ENCODE measurements at regions not wholly inside any gene's neighbourhood (a gene's known extent, or its start where the extent isn't known, plus 50 kb on each side); places are given as distances from the start of the nearest gene placed in this dataset.

DNA sequence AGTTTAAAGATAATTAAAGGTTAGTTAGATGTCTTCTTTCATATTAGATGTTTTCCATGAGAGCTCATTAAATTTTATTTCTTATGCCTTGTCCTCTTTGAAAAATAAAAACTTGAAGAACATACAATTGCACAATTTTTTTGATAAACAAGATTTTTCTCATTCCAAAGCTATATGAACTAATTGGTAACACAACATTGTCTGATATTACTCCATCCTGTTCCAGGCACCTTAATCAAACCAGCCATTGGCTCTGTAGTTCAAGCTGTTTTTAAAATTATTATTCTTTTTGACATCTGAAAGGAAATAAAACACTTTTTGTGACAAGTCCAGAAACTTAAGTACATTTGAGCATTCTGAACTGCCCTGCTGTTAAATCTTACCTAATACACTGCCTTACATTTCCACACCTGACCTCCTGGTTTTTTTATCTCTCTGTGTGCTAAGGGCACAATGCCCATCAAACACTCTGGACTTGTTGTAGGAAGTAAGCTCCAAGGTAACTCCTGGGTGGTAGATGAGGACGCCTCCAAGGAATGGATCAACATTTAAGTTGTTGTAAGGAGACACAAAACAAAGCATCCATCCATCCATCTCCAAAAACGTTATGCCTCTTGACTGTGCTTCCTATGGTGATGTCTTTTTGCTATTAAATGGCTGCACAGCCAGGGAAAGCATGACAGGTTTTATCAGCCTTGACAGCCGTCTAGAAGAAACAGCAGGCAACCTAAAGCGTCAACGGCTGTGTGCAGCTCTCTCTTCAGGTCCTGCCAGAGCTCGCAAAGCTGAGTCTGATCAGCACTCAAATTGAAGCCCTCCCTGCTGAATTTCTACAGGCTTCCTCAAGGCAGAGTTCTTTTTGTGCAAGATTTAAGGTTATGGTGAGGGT, 449.9 kb upstream of the FLRT2 start:
- 43% methylated on average over 6 of the region's 6 CpGs for WGBS

DNA sequence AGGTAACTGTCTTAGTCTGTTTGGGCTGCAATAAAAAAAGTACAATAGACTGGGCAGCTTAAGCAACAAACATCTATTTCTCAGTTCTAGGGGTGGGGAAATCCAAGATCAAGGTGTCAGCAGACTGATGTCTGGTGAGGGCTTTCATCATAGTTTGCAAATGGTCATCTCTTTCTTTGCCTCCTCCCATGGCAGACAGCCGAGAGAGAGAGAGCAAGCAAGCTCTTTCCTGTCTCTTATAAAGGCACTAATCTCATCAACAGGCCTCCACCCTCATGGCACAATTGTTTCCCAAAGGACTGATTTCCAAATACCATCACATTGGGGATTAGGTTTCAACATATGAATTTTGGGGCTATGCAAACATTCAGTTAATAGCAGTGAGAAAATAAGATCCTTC, 445.6 kb upstream of the FLRT2 start:
- 87% methylated on average over 1 of the region's 1 CpG for WGBS
- TF ChIP-seq POLR2A (IDR thresholded peaks at IDR 0.05) = no peak
- TF ChIP-seq CTCF (IDR thresholded peaks at IDR 0.05) = no peak
- no peak for TF ChIP-seq POLR2AphosphoS5 (IDR thresholded peaks at IDR 0.05)
- no peak overlapping the region for H3K4me3 ChIP-seq

More for the DNA sequence above, 449.9 kb upstream of the FLRT2 start:
- no peaks in the 10 kb centered on the region for H3K4me1 ChIP-seq (replicated peaks)
- H3K4me3 ChIP-seq = no peak overlapping the region
- intact Hi-C loops (cut with DNase I) = no loop called here
- H3K36me3 ChIP-seq = no peaks in the 10 kb centered on the region
- H3K9me3 ChIP-seq = no peaks in the 10 kb centered on the region
- no peaks in the 10 kb centered on the region for H3K27me3 ChIP-seq (replicated peaks; ENCODE audit: insufficient read depth)
- DNase-seq (ENCODE audit: low spot score) = no peak
- H3K27ac ChIP-seq = no peak overlapping the region
- no peak for TF ChIP-seq POLR2AphosphoS5 (IDR thresholded peaks at IDR 0.05)
- TF ChIP-seq CTCF (IDR thresholded peaks at IDR 0.05) = no peak
- no peak for TF ChIP-seq POLR2A (IDR thresholded peaks at IDR 0.05)

DNA sequence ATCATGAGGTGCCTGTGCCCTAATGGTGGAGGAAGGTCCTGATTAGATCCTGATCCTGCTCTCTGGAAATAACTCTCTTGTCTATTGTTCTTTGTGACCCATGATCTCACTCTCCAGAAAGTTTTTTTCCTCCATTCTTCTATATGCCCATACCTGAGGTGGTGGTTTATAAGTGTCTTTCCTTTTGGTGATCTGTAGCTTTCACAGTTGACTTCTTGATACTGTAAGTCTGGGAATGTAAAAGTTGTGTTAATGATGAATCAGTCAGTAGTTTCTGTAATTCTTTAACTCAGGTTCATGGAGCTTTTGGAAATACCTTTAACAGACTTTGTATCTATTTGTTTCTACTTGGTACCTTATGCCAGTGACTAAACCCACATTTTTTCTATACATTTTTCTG, 444.0 kb upstream of the FLRT2 start:
- intact Hi-C loops (cut with DNase I) = no loop called here

More for the DNA sequence above, 445.6 kb upstream of the FLRT2 start:
- H3K27ac ChIP-seq = no peak overlapping the region
- no peaks in the 10 kb centered on the region for H3K27me3 ChIP-seq (replicated peaks; ENCODE audit: insufficient read depth)
- DNase-seq (ENCODE audit: low spot score) = no peak
- H3K4me1 ChIP-seq (replicated peaks) = no peaks in the 10 kb centered on the region
- intact Hi-C loops (cut with DNase I) = no loop called here
- no peaks in the 10 kb centered on the region for H3K36me3 ChIP-seq
- H3K9me3 ChIP-seq = no peaks in the 10 kb centered on the region

DNA sequence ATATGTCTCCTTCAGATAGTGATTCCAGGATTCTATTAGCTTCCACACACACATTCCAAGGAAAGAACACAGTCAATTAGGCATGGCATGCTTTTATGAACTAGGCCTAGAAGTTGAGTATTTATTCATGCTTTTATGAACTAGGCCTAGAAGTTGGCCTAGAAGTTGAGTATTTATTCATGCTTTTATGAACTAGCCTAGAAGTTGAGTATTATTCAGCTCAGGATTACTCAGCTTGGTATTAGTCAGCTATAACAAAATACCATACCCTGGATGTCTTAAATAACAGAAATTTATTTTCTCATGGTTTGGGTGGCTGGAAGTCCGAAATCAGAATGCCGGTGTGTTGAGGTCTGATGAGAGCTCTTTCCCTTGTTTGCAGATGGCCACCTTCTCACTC, 442.7 kb upstream of the FLRT2 start:
- Histone ChIP-seq H3K27me3 (replicated peaks; ENCODE audit: insufficient read depth) (no peaks in the 10 kb centered on the region), H3K27ac (no peak overlapping the region), H3K9me3 (no peaks in the 10 kb centered on the region), H3K36me3 (no peaks in the 10 kb centered on the region), H3K4me1 (replicated peaks) (no peaks in the 10 kb centered on the region), H3K4me3 (no peak overlapping the region)
- TF ChIP-seq POLR2AphosphoS5 (IDR thresholded peaks at IDR 0.05) (no peak), POLR2A (IDR thresholded peaks at IDR 0.05) (no peak), CTCF (IDR thresholded peaks at IDR 0.05) (no peak)
- intact Hi-C loops (cut with DNase I) = no loop called here
- no peak for DNase-seq (ENCODE audit: low spot score)
- WGBS = 47% methylated on average over 2 of the region's 2 CpGs

More for the DNA sequence above, 444.0 kb upstream of the FLRT2 start:
- Histone ChIP-seq H3K9me3 (no peaks in the 10 kb centered on the region), H3K27ac (no peak overlapping the region), H3K4me3 (no peak overlapping the region), H3K36me3 (no peaks in the 10 kb centered on the region), H3K4me1 (replicated peaks) (no peaks in the 10 kb centered on the region), H3K27me3 (replicated peaks; ENCODE audit: insufficient read depth) (no peaks in the 10 kb centered on the region)
- TF ChIP-seq POLR2A (IDR thresholded peaks at IDR 0.05) (no peak), CTCF (IDR thresholded peaks at IDR 0.05) (no peak), POLR2AphosphoS5 (IDR thresholded peaks at IDR 0.05) (no peak)
- DNase-seq (ENCODE audit: low spot score) = no peak

GRCh38 chr14:85088192-85088591, 441.8 kb upstream of the FLRT2 start:
- Histone ChIP-seq H3K27me3 (replicated peaks; ENCODE audit: insufficient read depth) (no peaks in the 10 kb centered on the region), H3K27ac (no peak overlapping the region), H3K9me3 (no peaks in the 10 kb centered on the region), H3K36me3 (no peaks in the 10 kb centered on the region), H3K4me3 (no peak overlapping the region), H3K4me1 (replicated peaks) (no peaks in the 10 kb centered on the region)
- WGBS = 60% methylated on average over 2 of the region's 2 CpGs
- intact Hi-C loops (cut with DNase I) = no loop called here
- TF ChIP-seq POLR2AphosphoS5 (IDR thresholded peaks at IDR 0.05) = no peak
- no peak for TF ChIP-seq POLR2A (IDR thresholded peaks at IDR 0.05)
- TF ChIP-seq CTCF (IDR thresholded peaks at IDR 0.05) = no peak
- DNase-seq (ENCODE audit: low spot score) = no peak

Data from prostate gland (tissue), 2 donors.